Panc1 (cell line): ENCODE measurements at regions not wholly inside any gene's neighbourhood (a gene's known extent, or its start where the extent isn't known, plus 50 kb on each side); places are given as distances from the start of the nearest gene placed in this dataset.

ENCODE experiments used
- ATAC-seq: fragments of 200-7000 bp; cut with Tn5 transposase; 2 replicates; pipeline ENCODE4 v1.9.1; 2020; ENCODE audit warnings: mild to moderate bottlenecking, moderate library complexity
- BruUV-seq: library from RNA; stranded (reverse); fragments of 400-500 nt; replicated peaks from 2 replicates; lab custom pipeline; 2021; lab: Mats Ljungman, UMichigan
- CTCF ChIA-PET: fragments of 300-600 bp; sonication (Branson Sonifier 250); formaldehyde crosslinking; loops from one replicate; lab custom pipeline; 2022; ENCODE audit warnings: antibody characterized with exemption; lab: Charles Lee
- POLR2A ChIA-PET: fragments of 300-600 bp; sonication (Branson Sonifier 250); formaldehyde crosslinking; loops from one replicate; lab custom pipeline; 2022; ENCODE audit warnings: antibody characterized with exemption; lab: Charles Lee
- DNase-seq: peaks from one replicate; pipeline ENCODE4 v3.0.0-alpha.2; 2010; ENCODE audit warnings: low read depth, low spot score
- H3K27ac ChIP-seq: 2 replicates; pipeline ENCODE4 v1.5.1; 2011; ENCODE audit warnings: mild to moderate bottlenecking, low read length, inconsistent platforms
- H3K27me3 ChIP-seq: fragments of 200-500 bp; sonication (Bioruptor generic); 2 replicates; pipeline ENCODE4 v1.6.0; 2014; ENCODE audit warnings: low read length, inconsistent platforms; ENCODE audit not compliant: control insufficient read depth, insufficient read depth
- H3K36me3 ChIP-seq: fragments of 200-500 bp; sonication (Bioruptor generic); 2 replicates; pipeline ENCODE4 v1.5.1; 2014; ENCODE audit warnings: inconsistent platforms, mild to moderate bottlenecking, low read length, moderate library complexity; ENCODE audit not compliant: control insufficient read depth, insufficient read depth
- H3K4me1 ChIP-seq: 2 replicates; pipeline ENCODE4 v1.5.1; 2011; ENCODE audit warnings: inconsistent platforms, mild to moderate bottlenecking, low read length, moderate library complexity; ENCODE audit not compliant: control insufficient read depth, insufficient read depth
- H3K4me3 ChIP-seq, 2 experiments: 2 replicates each; pipeline ENCODE4 v1.5.1; 2011 to 2012; ENCODE audit warnings: low read depth in 2 of 2, low read length in 2 of 2, mild to moderate bottlenecking in 2 of 2, inconsistent platforms in 1 of 2, moderate library complexity in 1 of 2
- H3K9me3 ChIP-seq: fragments of 200-500 bp; sonication (Bioruptor generic); 2 replicates; pipeline ENCODE4 v1.5.1; 2014; ENCODE audit warnings: low read depth, mild to moderate bottlenecking, inconsistent platforms, low read length, moderate library complexity; ENCODE audit not compliant: control insufficient read depth, insufficient read depth
- CTCF ChIP-seq: fragments of 450-650 bp; IDR thresholded peaks from 2 replicates; pipeline ENCODE4 v1.5.1; 2017; ENCODE audit warnings: mild to moderate bottlenecking
- POLR2AphosphoS5 ChIP-seq: IDR thresholded peaks from 2 replicates; pipeline ENCODE4 v1.6.1; 2012; ENCODE audit warnings: mild to moderate bottlenecking, low read depth, low read length, moderate library complexity
- SIN3A ChIP-seq: IDR thresholded peaks from 2 replicates; pipeline ENCODE4 v1.6.1; 2012; ENCODE audit warnings: low read depth, mild to moderate bottlenecking, low read length, moderate library complexity, borderline replicate concordance; ENCODE audit not compliant: insufficient read depth
- TCF7L2 ChIP-seq: IDR thresholded peaks from 2 replicates; pipeline ENCODE4 v1.6.1; 2011; ENCODE audit warnings: mild to moderate bottlenecking, low read depth, low read length, inconsistent platforms
- in situ Hi-C: cut with HindIII; loops from 2 replicates; pipeline ENCODE4 v1.10.0; 2016; ENCODE audit warnings: low sequenced_read_pairs, low pct_unique_long_range_greater_than_20kb
- intact Hi-C: fragments of 100-400 bp; cut with micrococcal nuclease; formaldehyde crosslinking; loops from one replicate; pipeline ENCODE4 v1.10.0; 2022; ENCODE audit not compliant: unreplicated experiment
- TF ChIP-seq, protein P1 (sequence below), 2 experiments: IDR thresholded peaks; 2 replicates each; pipeline ENCODE4 v1.6.1; 2011 to 2012; ENCODE audit warnings: low read depth in 2 of 2, control low read depth in 1 of 2, low read length in 1 of 2, mild to moderate bottlenecking in 1 of 2, moderate library complexity in 1 of 2; ENCODE audit not compliant: insufficient read depth in 1 of 2

GRCh38 chr6:167469672-167470071 is 144.8 kb downstream of the TTLL2 start:
- TF ChIP-seq POLR2AphosphoS5, result no peak
- TF ChIP-seq TCF7L2, result no peak
- TF ChIP-seq SIN3A, result no peak
- TF ChIP-seq CTCF, result no peak
- TF ChIP-seq, protein P1, sequence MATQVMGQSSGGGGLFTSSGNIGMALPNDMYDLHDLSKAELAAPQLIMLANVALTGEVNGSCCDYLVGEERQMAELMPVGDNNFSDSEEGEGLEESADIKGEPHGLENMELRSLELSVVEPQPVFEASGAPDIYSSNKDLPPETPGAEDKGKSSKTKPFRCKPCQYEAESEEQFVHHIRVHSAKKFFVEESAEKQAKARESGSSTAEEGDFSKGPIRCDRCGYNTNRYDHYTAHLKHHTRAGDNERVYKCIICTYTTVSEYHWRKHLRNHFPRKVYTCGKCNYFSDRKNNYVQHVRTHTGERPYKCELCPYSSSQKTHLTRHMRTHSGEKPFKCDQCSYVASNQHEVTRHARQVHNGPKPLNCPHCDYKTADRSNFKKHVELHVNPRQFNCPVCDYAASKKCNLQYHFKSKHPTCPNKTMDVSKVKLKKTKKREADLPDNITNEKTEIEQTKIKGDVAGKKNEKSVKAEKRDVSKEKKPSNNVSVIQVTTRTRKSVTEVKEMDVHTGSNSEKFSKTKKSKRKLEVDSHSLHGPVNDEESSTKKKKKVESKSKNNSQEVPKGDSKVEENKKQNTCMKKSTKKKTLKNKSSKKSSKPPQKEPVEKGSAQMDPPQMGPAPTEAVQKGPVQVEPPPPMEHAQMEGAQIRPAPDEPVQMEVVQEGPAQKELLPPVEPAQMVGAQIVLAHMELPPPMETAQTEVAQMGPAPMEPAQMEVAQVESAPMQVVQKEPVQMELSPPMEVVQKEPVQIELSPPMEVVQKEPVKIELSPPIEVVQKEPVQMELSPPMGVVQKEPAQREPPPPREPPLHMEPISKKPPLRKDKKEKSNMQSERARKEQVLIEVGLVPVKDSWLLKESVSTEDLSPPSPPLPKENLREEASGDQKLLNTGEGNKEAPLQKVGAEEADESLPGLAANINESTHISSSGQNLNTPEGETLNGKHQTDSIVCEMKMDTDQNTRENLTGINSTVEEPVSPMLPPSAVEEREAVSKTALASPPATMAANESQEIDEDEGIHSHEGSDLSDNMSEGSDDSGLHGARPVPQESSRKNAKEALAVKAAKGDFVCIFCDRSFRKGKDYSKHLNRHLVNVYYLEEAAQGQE (IDR thresholded peaks at IDR 0.05; ENCODE audit: insufficient read depth in 1 of 2, low read depth in 2 of 2, low read length in 1 of 2), result no peak
- POLR2A ChIA-PET, result no interaction called here

GRCh38 chr6:167470101-167470835 is 145.4 kb downstream of the TTLL2 start:
- peak; percentile 9; the same call in 1 of the 2 replicates for ATAC-seq
- CTCF ChIA-PET, result no interaction called here
- POLR2A ChIA-PET, result no interaction called here
- no peak for DNase-seq
- no peaks in the 10 kb centered on the region for H3K4me1 ChIP-seq
- H3K4me3 ChIP-seq, result no peak overlapping the region
- in situ Hi-C loops (no loop called here), intact Hi-C loops (no loop called here)
- BruUV-seq, result no TSS peak
- no peak overlapping the region for H3K27ac ChIP-seq
- no peaks in the 10 kb centered on the region for H3K36me3 ChIP-seq
- no peaks in the 10 kb centered on the region for H3K9me3 ChIP-seq
- H3K27me3 ChIP-seq, result peaks cover 5% of the 10 kb centered on the region; the same call in 1 of the 2 replicates
- TF ChIP-seq, protein P1 (IDR thresholded peaks at IDR 0.05; ENCODE audit: insufficient read depth in 1 of 2, low read depth in 2 of 2, low read length in 1 of 2), result no peak
- no peak for TF ChIP-seq SIN3A
- TF ChIP-seq CTCF, result no peak
- TF ChIP-seq TCF7L2, result no peak
- TF ChIP-seq POLR2AphosphoS5, result no peak

More at GRCh38 chr6:167469672-167470071, 144.8 kb downstream of the TTLL2 start:
- no TSS peak for BruUV-seq
- no peak for DNase-seq
- H3K27me3 ChIP-seq, result peaks cover 8% of the 10 kb centered on the region
- H3K9me3 ChIP-seq, result no peaks in the 10 kb centered on the region
- H3K4me1 ChIP-seq, result no peaks in the 10 kb centered on the region
- CTCF ChIA-PET, result no interaction called here
- intact Hi-C loops, result no loop called here
- H3K4me3 ChIP-seq, result no peak overlapping the region
- H3K36me3 ChIP-seq, result no peaks in the 10 kb centered on the region
- H3K27ac ChIP-seq, result no peak overlapping the region
- in situ Hi-C loops, result no loop called here
- ATAC-seq, result no peak
